HG03439 (cell line): ENCODE measurements at regions not wholly inside any gene's neighbourhood (a gene's known extent, or its start where the extent isn't known, plus 50 kb on each side); places are given as distances from the start of the nearest gene placed in this dataset.

Source experiments
- ATAC-seq: cut with Tn5 transposase; IDR thresholded peaks from one replicate; pipeline ENCODE4 v1.9.1; 2021; ENCODE audit warnings: mild to moderate bottlenecking, moderate library complexity; ENCODE audit not compliant: unreplicated experiment

GRCh38 chr6:160895562-160895961, 96.0 kb upstream of the MAP3K4 start:
- no peak for ATAC-seq

- no peak for ATAC-seq
Observed at GRCh38 chr6:160899671-160900430, 91.7 kb upstream of the MAP3K4 start.

- ATAC-seq: no peak
Observed at GRCh38 chr6:160911949-160912348, 79.6 kb upstream of the MAP3K4 start.

GRCh38 chr6:160912411-160912810, 79.2 kb upstream of the MAP3K4 start:
- ATAC-seq: no peak

GRCh38 chr6:160917572-160917971, 74.0 kb upstream of the MAP3K4 start:
- no peak for ATAC-seq

GRCh38 chr6:160919723-160920440, 71.7 kb upstream of the MAP3K4 start:
- ATAC-seq: no peak

GRCh38 chr6:160921095-160921494, 70.5 kb upstream of the MAP3K4 start:
- ATAC-seq: no peak

GRCh38 chr6:160926281-160927276, 65.0 kb upstream of the MAP3K4 start:
- no peak for ATAC-seq

GRCh38 chr6:160927416-160927815, 64.2 kb upstream of the MAP3K4 start:
- ATAC-seq: no peak

GRCh38 chr6:160929361-160929760, 62.2 kb upstream of the MAP3K4 start:
- no peak for ATAC-seq

GRCh38 chr6:160929831-160930230, 61.7 kb upstream of the MAP3K4 start:
- ATAC-seq: no peak

- peak; percentile 77 for ATAC-seq
Observed at GRCh38 chr6:160930547-160931377, 60.8 kb upstream of the MAP3K4 start.

- no peak for ATAC-seq
Observed at GRCh38 chr6:160931378-160932310, 59.9 kb upstream of the MAP3K4 start.

GRCh38 chr6:160933256-160933655, 58.3 kb upstream of the MAP3K4 start:
- ATAC-seq: no peak

GRCh38 chr6:160934157-160934556, 57.4 kb upstream of the MAP3K4 start:
- ATAC-seq: no peak

GRCh38 chr6:160940197-160940596, 51.4 kb upstream of the MAP3K4 start:
- no peak for ATAC-seq
